GM12864 (cell line): ENCODE measurements at regions not wholly inside any gene's neighbourhood (a gene's known extent, or its start where the extent isn't known, plus 50 kb on each side); places are given as distances from the start of the nearest gene placed in this dataset.

Experiments used
- DNase-seq: peaks from one replicate; pipeline ENCODE4 v3.0.0-alpha.2; 2011; ENCODE audit warnings: low read depth
- H3K4me3 ChIP-seq: 2 replicates; pipeline ENCODE4 v1.5.1; 2011; ENCODE audit warnings: mild to moderate bottlenecking, low read depth, low read length, control low read depth
- TF ChIP-seq, protein P1 (sequence below): IDR thresholded peaks from 2 replicates; pipeline ENCODE4 v1.5.1; 2011; ENCODE audit warnings: low read depth, mild to moderate bottlenecking, moderate library complexity, low read length, control low read depth, inconsistent platforms; ENCODE audit errors: missing control alignments

DNA sequence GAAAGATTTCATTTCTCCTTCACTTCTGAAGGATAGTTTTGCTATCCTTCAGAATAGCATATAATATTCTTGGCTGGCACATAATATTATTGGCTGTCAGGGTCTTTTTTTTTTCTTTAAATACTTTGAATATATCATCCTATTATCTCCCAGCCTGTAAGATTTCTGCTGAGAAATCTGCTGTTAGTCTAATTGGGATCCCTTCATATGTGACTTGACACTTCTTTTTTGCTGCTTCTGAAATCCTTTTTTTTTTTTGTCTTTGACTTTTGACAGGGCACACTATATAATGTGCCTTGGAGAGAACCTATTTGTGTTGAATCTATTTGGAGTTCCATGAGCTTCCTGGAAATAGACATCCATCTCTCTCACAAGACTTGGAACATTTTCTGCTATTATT is 136.9 kb upstream of the UBL3 start:
- TF ChIP-seq, protein P1, sequence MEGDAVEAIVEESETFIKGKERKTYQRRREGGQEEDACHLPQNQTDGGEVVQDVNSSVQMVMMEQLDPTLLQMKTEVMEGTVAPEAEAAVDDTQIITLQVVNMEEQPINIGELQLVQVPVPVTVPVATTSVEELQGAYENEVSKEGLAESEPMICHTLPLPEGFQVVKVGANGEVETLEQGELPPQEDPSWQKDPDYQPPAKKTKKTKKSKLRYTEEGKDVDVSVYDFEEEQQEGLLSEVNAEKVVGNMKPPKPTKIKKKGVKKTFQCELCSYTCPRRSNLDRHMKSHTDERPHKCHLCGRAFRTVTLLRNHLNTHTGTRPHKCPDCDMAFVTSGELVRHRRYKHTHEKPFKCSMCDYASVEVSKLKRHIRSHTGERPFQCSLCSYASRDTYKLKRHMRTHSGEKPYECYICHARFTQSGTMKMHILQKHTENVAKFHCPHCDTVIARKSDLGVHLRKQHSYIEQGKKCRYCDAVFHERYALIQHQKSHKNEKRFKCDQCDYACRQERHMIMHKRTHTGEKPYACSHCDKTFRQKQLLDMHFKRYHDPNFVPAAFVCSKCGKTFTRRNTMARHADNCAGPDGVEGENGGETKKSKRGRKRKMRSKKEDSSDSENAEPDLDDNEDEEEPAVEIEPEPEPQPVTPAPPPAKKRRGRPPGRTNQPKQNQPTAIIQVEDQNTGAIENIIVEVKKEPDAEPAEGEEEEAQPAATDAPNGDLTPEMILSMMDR, result no peak
- DNase-seq, result no peak
- no peak overlapping the region for H3K4me3 ChIP-seq

DNA sequence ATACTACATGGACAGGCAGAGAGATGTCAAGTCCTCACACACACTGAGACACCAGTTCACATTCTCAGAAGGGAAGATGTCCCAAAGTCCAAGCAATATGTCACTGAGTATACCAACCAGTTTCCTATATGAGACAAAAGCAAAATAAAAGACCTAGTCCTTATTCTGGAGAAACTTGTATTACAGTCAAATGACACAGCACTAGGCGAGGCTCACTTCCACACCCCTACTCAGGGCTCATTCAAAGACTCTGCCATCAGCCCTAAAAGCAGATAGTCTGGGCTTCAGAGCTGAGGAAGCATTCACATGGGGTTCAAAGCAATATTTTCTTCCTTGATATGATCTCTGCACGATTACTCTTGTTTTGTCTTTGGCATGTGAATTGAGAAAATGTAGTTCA is 129.9 kb upstream of the UBL3 start:
- no peak for DNase-seq
- TF ChIP-seq, protein P1, result no peak
- no peak overlapping the region for H3K4me3 ChIP-seq

DNA sequence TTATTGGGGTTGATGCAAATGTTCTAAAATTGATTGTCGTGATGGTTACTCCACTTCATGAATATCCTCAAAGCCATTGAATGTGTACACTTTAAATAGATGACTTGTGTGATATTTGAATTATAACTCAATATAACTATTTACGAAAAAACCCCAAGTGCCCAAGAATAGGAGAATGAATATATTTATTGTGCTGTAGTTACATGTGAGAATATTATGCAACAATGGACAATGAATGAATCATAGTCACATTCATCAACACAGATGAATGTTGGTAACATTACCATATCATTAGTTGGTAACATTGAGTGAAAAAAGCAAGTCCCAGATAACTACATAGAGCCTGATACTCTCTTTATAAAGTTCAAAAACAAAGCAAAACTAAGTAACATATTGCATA is 127.8 kb upstream of the UBL3 start:
- TF ChIP-seq, protein P1, result no peak
- DNase-seq, result no peak
- H3K4me3 ChIP-seq, result no peak overlapping the region

DNA sequence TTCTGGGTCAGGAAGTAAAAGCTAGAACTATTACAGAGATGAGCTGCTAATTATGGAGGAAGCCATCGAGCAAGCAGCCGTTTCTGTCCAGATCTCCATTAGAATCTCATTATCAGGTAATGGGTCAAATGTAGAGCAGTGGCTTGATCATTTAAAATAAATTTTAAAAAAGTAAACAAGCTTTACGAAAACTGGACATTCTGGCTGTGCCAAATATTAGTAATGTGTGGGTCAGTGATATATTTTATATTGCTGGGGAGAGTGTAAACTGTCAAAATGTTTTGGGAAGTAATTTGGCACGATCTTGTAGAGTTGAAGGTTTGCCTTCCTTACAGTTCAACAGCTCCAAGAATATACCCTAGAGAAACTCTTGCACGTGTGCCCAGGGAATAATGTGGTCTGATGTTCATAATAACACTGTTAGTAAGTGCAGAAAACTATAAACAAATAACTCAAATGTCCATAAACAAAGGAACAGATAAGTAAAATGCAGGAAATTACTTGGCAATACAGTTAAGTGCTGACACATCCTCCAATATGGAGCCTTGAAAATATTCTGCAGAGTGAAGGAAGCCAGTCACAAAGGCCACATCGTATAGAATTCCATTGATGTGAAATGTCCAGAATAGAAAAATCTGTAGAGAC is 127.2 kb upstream of the UBL3 start:
- TF ChIP-seq, protein P1, result no peak
- DNase-seq, result no peak
- no peak overlapping the region for H3K4me3 ChIP-seq

DNA sequence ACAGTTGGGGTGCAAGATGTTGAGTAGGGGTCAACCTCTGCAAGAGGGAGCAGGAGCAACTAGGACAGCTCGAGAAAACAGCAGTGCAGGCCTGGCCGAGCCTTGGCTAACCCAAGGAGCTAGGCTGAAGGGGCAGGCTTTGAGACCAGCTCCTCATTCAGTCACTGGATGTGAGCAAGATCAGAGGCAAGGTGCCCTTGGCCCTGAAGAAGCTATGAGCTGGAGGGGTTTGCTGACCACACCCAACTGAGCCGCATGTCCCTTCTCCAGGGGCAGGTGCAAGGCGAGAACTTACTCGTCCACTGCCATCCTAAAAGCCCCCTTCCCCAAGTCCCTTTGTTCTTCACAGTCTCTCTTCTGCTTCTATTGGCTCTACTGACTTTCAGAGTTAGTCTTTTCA is 126.1 kb upstream of the UBL3 start:
- H3K4me3 ChIP-seq, result no peak overlapping the region
- no peak for DNase-seq
- TF ChIP-seq, protein P1, result no peak

DNA sequence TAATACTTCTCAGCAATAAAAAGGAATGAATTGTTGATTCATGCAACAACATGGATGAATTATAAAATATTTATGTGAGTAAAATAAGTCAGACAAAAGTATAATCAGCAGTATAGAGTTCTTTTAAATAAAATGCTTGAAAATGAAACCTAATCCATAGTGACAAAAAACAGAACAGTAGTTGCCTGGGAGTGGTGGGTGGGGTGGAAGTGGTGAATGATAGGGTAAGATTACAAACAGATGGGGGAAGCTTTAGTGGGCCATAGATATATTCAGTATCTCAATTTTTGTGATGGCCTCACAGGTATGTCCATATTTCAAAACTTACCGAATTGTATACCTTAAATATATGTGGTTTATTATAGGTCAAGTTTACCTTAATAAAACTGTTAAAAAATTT is 124.9 kb upstream of the UBL3 start:
- H3K4me3 ChIP-seq, result no peak overlapping the region
- no peak for DNase-seq
- TF ChIP-seq, protein P1, result no peak

DNA sequence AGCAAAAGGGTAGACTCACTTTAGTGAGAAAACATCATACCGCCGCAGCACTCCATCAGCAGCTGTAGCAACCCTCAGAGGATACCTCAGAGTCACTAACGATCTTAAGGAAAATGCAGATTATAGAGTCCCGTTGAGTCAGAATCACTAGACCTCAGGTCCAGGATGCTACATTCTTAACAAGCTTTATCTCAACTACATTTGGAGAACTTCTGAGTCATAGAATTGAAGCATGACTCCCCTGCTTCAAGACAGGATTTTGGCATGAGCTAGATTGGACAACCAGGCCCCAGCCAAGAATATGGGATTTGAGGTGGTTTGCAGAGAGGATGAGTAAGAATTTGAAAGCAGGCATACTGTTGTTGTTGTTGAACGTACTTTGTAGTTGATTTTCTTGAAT is 118.9 kb upstream of the UBL3 start:
- TF ChIP-seq, protein P1, result no peak
- no peak for DNase-seq
- H3K4me3 ChIP-seq, result no peak overlapping the region
